Uterus (tissue), 2 donors: ENCODE measurements at regions not wholly inside any gene's neighbourhood (a gene's known extent, or its start where the extent isn't known, plus 50 kb on each side); places are given as distances from the start of the nearest gene placed in this dataset.
"Not testable (repeated sequence)": the region's sequence is repeated elsewhere in the genome, so short reads cannot be mapped to it uniquely, and the experiment has no call there.

Experiments
- CTCF ChIP-seq, 4 experiments: fragments of 200-600 bp in 2 of 4; fragments of 450-650 bp in 2 of 4; sonication (generic) in 2 of 4; IDR thresholded peaks; one replicate each; pipeline ENCODE4 v1.5.1; 2016 to 2019; ENCODE audit warnings: antibody characterized with exemption in 4 of 4, mild to moderate bottlenecking in 2 of 4, moderate library complexity in 1 of 4
- POLR2A ChIP-seq, 2 donors: fragments of 450-650 bp; IDR thresholded peaks; one replicate each; pipeline ENCODE4 v1.6.1; 2016; ENCODE audit warnings: antibody characterized with exemption in 2 of 2, mild to moderate bottlenecking in 1 of 2, moderate library complexity in 1 of 2

GRCh38 chr22:34684278-34684677 is 381.7 kb upstream of the ISX start:
- not testable (repeated sequence) for TF ChIP-seq CTCF, POLR2A (IDR thresholded peaks at IDR 0.05)
